Activated T-cell treated with anti-CD3 and anti-CD28 coated beads, Interleukin-2, amount 50 U/mL, for 24 hours (primary cell): ENCODE measurements at regions not wholly inside any gene's neighbourhood (a gene's known extent, or its start where the extent isn't known, plus 50 kb on each side); places are given as distances from the start of the nearest gene placed in this dataset.

ENCODE experiments used
- DNase-seq: peaks from one replicate; pipeline ENCODE4 v3.0.0-alpha.2; 2020
- H3K27ac Mint-ChIP-seq: 2 replicates; pipeline ENCODE4 v1.8.0; 2020; ENCODE audit warnings: mild to moderate bottlenecking, mixed read lengths
- H3K27me3 Mint-ChIP-seq: 2 replicates; pipeline ENCODE4 v1.8.0; 2020; ENCODE audit warnings: mixed read lengths
- H3K36me3 Mint-ChIP-seq: 2 replicates; pipeline ENCODE4 v1.8.0; 2020; ENCODE audit warnings: low read depth, mixed read lengths
- H3K4me1 Mint-ChIP-seq: 2 replicates; pipeline ENCODE4 v1.8.0; 2020; ENCODE audit warnings: low read depth, mixed read lengths
- H3K4me3 Mint-ChIP-seq: 2 replicates; pipeline ENCODE4 v1.8.0; 2020; ENCODE audit warnings: mild to moderate bottlenecking, moderate library complexity, mixed read lengths
- H3K9me3 Mint-ChIP-seq: 2 replicates; pipeline ENCODE4 v1.8.0; 2020; ENCODE audit warnings: mixed read lengths

DNA sequence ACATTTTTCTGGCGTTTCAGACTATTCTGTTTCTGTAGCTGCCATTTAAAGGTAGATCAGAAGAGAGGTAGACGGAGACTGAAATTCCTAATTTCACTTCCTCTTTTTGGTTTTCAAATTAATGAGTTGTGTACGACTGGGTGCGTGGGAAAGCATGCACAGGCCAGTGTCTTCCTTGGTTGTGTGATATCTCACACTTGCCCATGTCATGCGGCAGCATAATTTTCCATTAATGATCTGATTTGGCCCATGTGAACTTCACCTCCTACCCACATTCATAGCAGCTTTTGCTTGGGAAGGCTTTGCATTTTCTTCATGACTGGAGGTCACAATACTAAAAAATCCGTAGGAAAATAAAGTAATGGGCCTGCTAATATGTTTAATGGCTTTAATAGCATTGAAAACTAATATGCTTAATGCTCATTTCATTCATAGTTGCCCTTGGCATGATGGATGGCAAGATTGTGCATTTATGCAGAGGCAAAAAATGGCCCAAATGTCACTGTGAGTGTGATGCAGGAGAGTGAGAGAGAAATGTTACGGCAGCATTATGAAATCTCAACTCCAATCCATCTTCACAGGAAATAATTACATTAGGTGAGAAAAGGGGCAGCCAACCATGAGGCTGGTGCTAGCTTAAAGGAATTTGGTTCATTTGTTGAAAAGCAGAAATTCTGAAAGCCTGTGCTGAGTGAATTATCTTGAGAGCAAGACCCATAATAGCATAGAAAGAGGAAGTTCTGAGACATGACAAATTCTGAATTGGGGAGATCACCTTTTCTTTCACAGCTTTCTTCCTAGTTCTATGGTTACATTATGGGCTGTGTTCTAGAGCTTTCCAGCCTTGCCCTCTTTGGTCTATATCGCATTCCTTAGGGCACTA lies 69.0 kb upstream of the UST start:
- H3K27ac Mint-ChIP-seq = no peak overlapping the region

DNA sequence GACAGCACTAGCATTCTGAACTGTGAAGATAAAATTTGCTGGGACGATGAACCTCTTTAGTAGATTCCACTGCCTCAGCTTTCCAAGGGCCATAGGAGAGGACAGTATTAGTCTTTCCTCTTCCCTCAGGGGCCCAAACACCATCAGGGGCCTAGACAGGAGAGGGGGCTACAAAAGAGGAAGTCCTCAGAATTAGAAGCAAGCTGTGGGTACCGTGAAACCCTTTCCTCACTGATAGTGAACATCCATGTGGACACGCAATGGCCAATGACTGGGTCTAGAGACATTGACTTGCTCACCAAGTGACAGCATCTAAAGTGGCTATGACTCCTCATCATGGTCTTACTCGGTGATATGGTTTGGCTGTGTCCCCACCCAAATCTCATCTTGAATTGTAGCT lies 68.1 kb upstream of the UST start:
- Mint-ChIP-seq H3K4me3 (no peak overlapping the region), H3K27ac (no peak overlapping the region), H3K9me3 (no peaks in the 10 kb centered on the region), H3K27me3 (peaks cover 41% of the 10 kb centered on the region), H3K36me3 (no peaks in the 10 kb centered on the region), H3K4me1 (no peaks in the 10 kb centered on the region)
- no peak for DNase-seq

More for the DNA sequence above, 69.0 kb upstream of the UST start:
- Mint-ChIP-seq H3K9me3 (peaks cover 4% of the 10 kb centered on the region), H3K4me1 (no peaks in the 10 kb centered on the region), H3K36me3 (no peaks in the 10 kb centered on the region), H3K4me3 (no peak overlapping the region), H3K27me3 (peaks cover 41% of the 10 kb centered on the region)
- DNase-seq = no peak

DNA sequence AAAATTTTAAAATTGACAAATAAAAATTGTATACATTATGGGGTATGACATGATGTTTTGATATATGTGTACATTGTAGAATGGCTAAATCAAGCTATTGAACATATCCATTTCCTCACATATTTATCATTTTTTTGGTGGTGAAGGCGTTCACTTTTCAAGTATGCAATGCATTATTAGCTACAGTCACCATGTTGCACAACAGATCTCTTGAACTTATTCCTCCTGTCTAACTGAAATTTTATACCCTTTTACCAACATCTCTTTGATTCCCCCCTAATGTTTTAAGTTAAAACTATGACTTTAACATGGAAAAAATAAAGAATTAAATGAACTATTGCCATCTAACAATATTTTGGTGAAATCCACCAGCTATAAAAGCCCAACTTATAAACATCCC lies 65.2 kb upstream of the UST start:
- H3K27me3 Mint-ChIP-seq = peaks cover 21% of the 10 kb centered on the region
- no peaks in the 10 kb centered on the region for H3K9me3 Mint-ChIP-seq
- no peak for DNase-seq
- H3K36me3 Mint-ChIP-seq = no peaks in the 10 kb centered on the region
- no peak overlapping the region for H3K4me3 Mint-ChIP-seq
- no peak overlapping the region for H3K27ac Mint-ChIP-seq
- H3K4me1 Mint-ChIP-seq = no peaks in the 10 kb centered on the region

DNA sequence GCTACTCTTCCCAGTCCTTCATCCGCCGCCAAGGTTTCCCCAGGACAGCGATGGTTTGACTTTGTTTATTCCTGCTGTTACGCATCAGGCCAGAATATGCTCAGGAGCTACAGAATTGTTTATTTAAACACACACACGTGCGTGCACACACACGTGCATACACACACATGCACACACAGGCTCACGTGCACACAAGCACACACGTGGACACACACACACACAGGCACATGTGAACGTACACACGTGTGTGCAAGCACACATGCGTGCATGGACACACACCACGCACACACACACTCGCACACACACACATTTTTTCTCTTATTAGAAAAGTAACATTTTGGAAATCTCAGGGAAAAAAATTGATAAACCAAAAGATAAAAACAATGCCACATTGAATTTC lies 64.6 kb upstream of the UST start:
- Mint-ChIP-seq H3K4me3 (no peak overlapping the region), H3K36me3 (no peaks in the 10 kb centered on the region), H3K9me3 (no peaks in the 10 kb centered on the region), H3K4me1 (no peaks in the 10 kb centered on the region), H3K27ac (no peak overlapping the region), H3K27me3 (peaks cover 19% of the 10 kb centered on the region)
- no peak for DNase-seq

DNA sequence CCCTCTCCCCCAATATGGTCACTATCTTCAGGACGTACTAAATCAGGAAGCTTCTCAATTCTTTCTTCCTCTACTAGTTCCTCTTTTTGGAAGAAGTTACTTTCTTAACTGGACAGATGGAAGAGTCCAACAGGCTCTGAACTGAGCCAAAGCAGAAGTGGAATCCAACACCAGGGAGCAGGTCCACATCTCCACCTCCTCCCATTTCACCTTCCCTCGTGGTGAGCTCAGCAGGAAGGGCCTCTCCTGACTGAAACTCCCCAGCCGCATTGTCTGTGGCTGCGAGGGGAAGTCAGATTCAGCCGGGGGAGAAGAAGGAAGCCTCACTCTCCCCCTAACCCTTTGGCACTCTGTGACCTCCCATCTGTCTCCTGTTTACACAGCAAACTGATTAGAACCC lies 63.8 kb upstream of the UST start:
- H3K9me3 Mint-ChIP-seq = no peaks in the 10 kb centered on the region
- peaks cover 17% of the 10 kb centered on the region for H3K27me3 Mint-ChIP-seq
- H3K4me3 Mint-ChIP-seq = no peak overlapping the region
- H3K27ac Mint-ChIP-seq = no peak overlapping the region
- DNase-seq = no peak
- no peaks in the 10 kb centered on the region for H3K36me3 Mint-ChIP-seq
- H3K4me1 Mint-ChIP-seq = no peaks in the 10 kb centered on the region

DNA sequence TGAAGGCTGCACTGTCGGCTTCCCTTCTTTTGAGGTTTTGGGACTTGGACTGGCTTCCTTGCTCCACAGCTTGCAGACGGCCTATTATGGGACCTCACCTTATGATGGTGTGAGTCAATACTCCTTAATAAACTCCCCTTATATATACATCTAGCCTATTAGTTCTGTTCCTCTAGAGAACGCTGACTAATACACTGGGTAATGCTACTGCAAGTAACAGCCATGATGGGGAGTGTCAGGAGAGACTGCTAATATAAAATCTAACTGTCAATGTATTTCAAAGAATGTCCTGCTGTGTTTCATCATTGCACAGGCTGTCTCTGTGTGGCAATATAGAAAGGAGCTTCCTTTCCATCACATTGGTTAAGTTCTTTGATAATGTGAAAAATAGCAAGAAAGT lies 57.7 kb upstream of the UST start:
- H3K4me1 Mint-ChIP-seq = no peaks in the 10 kb centered on the region
- no peak overlapping the region for H3K27ac Mint-ChIP-seq
- no peak overlapping the region for H3K4me3 Mint-ChIP-seq
- H3K27me3 Mint-ChIP-seq = peaks cover 2% of the 10 kb centered on the region
- no peaks in the 10 kb centered on the region for H3K36me3 Mint-ChIP-seq
- no peak for DNase-seq
- no peaks in the 10 kb centered on the region for H3K9me3 Mint-ChIP-seq

DNA sequence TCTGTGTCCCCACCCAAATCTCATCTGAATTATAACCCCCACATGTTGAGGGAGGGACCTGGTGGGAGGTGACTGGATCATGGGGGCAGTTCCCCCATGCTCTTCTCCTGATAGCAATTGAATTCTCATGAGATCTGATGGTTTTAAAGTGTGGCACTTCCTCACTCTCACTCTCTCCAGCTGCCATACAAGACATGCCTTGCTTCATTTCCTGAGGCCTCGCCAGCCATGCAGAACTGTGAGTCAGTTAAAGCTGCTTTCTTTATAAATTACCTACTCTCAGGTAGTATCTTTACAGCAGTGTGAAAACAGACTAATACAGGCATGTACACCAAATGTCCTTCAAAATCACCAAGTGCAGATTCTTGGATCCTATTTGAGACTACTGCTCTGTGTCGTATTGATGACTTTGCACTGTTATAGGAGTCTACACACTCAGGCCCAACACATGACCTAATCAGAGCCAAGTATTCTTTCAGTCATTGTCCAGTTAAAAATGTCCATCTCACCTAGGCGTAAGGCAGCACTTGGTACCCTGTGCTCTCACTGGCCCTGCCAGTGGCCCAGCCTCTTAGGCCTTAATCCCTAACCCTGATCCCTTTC lies 52.8 kb upstream of the UST start:
- Mint-ChIP-seq H3K27me3 (peaks cover 2% of the 10 kb centered on the region), H3K36me3 (no peaks in the 10 kb centered on the region), H3K4me1 (no peaks in the 10 kb centered on the region), H3K27ac (no peak overlapping the region), H3K9me3 (no peaks in the 10 kb centered on the region), H3K4me3 (no peak overlapping the region)
- no peak for DNase-seq
